ENCODE measurements at regions not wholly inside any gene's neighbourhood (a gene's known extent, or its start where the extent isn't known, plus 50 kb on each side); places are given as distances from the start of the nearest gene placed in this dataset.
"Not testable (repeated sequence)": the region's sequence is repeated elsewhere in the genome, so short reads cannot be mapped to it uniquely, and the experiment has no call there.

- TF ChIP-seq CTCF (IDR thresholded peaks at IDR 0.05; ENCODE audit: unreplicated experiment), result no peak
- no peak overlapping the region for H3K27ac Mint-ChIP-seq
- H3K4me1 Mint-ChIP-seq (ENCODE audit: low read depth), result peaks cover 30% of the 10 kb centered on the region
- no peak for DNase-seq (ENCODE audit: low spot score, unreplicated experiment)
- no peaks in the 10 kb centered on the region for H3K27me3 Mint-ChIP-seq
- peaks cover 6% of the 10 kb centered on the region for H3K9me3 Mint-ChIP-seq (ENCODE audit: low read depth)
- no peak overlapping the region for H3K4me3 Mint-ChIP-seq (ENCODE audit: low read depth)
- no peaks in the 10 kb centered on the region for H3K36me3 Mint-ChIP-seq (ENCODE audit: insufficient read depth)
Observed at GRCh38 chr20:11992426-11992825, 74.7 kb downstream of the BTBD3 start.

- peaks cover 7% of the 10 kb centered on the region for H3K9me3 Mint-ChIP-seq (ENCODE audit: low read depth)
- no peaks in the 10 kb centered on the region for H3K36me3 Mint-ChIP-seq (ENCODE audit: insufficient read depth)
- H3K27me3 Mint-ChIP-seq, result no peaks in the 10 kb centered on the region
- H3K4me3 Mint-ChIP-seq (ENCODE audit: low read depth), result no peak overlapping the region
- peak overlapping the region; percentile 16 for H3K27ac Mint-ChIP-seq
- TF ChIP-seq CTCF (IDR thresholded peaks at IDR 0.05; ENCODE audit: unreplicated experiment), result no peak
- DNase-seq (ENCODE audit: low spot score, unreplicated experiment), result no peak
- H3K4me1 Mint-ChIP-seq (ENCODE audit: low read depth), result peaks cover 15% of the 10 kb centered on the region
Observed at GRCh38 chr20:11993886-11994461, 76.3 kb downstream of the BTBD3 start.

- Mint-ChIP-seq H3K36me3 (ENCODE audit: insufficient read depth) (no peaks in the 10 kb centered on the region), H3K9me3 (ENCODE audit: low read depth) (peaks cover 10% of the 10 kb centered on the region), H3K27ac (peak overlapping the region; percentile 14), H3K4me3 (ENCODE audit: low read depth) (no peak overlapping the region), H3K4me1 (ENCODE audit: low read depth) (peaks cover 14% of the 10 kb centered on the region), H3K27me3 (no peaks in the 10 kb centered on the region)
- no peak for TF ChIP-seq CTCF (IDR thresholded peaks at IDR 0.05; ENCODE audit: unreplicated experiment)
- no peak for DNase-seq (ENCODE audit: low spot score, unreplicated experiment)
Observed at GRCh38 chr20:11995805-11996567, 78.3 kb downstream of the BTBD3 start.

GRCh38 chr20:12004776-12005175, 87.1 kb downstream of the BTBD3 start:
- H3K36me3 Mint-ChIP-seq (ENCODE audit: insufficient read depth); DNase-seq (ENCODE audit: low spot score, unreplicated experiment); H3K27me3 Mint-ChIP-seq; H3K9me3 Mint-ChIP-seq (ENCODE audit: low read depth); H3K4me3 Mint-ChIP-seq (ENCODE audit: low read depth); H3K4me1 Mint-ChIP-seq (ENCODE audit: low read depth); H3K27ac Mint-ChIP-seq: not testable (repeated sequence)

- DNase-seq (ENCODE audit: low spot score, unreplicated experiment), result no peak
- H3K27me3 Mint-ChIP-seq, result no peaks in the 10 kb centered on the region
- H3K4me3 Mint-ChIP-seq (ENCODE audit: low read depth), result no peak overlapping the region
- H3K9me3 Mint-ChIP-seq (ENCODE audit: low read depth), result no peaks in the 10 kb centered on the region
- no peak overlapping the region for H3K27ac Mint-ChIP-seq
- no peaks in the 10 kb centered on the region for H3K36me3 Mint-ChIP-seq (ENCODE audit: insufficient read depth)
- peak; percentile 64 for TF ChIP-seq CTCF (IDR thresholded peaks at IDR 0.05; ENCODE audit: unreplicated experiment)
- H3K4me1 Mint-ChIP-seq (ENCODE audit: low read depth), result no peaks in the 10 kb centered on the region
Observed at GRCh38 chr20:12012241-12013222, 94.8 kb downstream of the BTBD3 start.

Measured in progenitor cell of endocrine pancreas (in vitro differentiated cells).